SK-N-SH treated with all-trans-retinoic acid at 6 μM for 48 hours (cell line): ENCODE measurements at regions not wholly inside any gene's neighbourhood (a gene's known extent, or its start where the extent isn't known, plus 50 kb on each side); places are given as distances from the start of the nearest gene placed in this dataset.

Experiments
- ATAC-seq: fragments of 200-7000 bp; cut with Tn5 transposase; 3 replicates; pipeline ENCODE4 v1.9.1; 2020; ENCODE audit warnings: mild to moderate bottlenecking, moderate library complexity
- ARNTL ChIP-seq: fragments of 450-650 bp; formaldehyde crosslinking; IDR thresholded peaks from 2 replicates; pipeline ENCODE4 v1.5.0; 2020; ENCODE audit warnings: low read depth, mild to moderate bottlenecking, moderate library complexity, borderline replicate concordance
- BACH2 ChIP-seq: fragments of 250-450 bp; sonication (Bioruptor Pico); IDR thresholded peaks from 2 replicates; pipeline ENCODE4 v1.9.0; 2021; ENCODE audit warnings: mild to moderate bottlenecking, borderline replicate concordance
- CSDC2 ChIP-seq: fragments of 250-450 bp; sonication (Bioruptor Pico); IDR thresholded peaks from 2 replicates; pipeline ENCODE4 v1.5.0; 2020; ENCODE audit warnings: mild to moderate bottlenecking, moderate library complexity
- ESRRG ChIP-seq: fragments of 250-450 bp; sonication (Bioruptor Pico); IDR thresholded peaks from 2 replicates; pipeline ENCODE4 v1.6.1; 2021; ENCODE audit warnings: mild to moderate bottlenecking
- GLIS3 ChIP-seq: fragments of 250-450 bp; sonication (Bioruptor Pico); IDR thresholded peaks from 2 replicates; pipeline ENCODE4 v1.5.0; 2020; ENCODE audit warnings: mild to moderate bottlenecking, moderate library complexity
- ISL1 ChIP-seq: fragments of 250-450 bp; sonication (Bioruptor Pico); IDR thresholded peaks from 2 replicates; pipeline ENCODE4 v2.1.2; 2022; ENCODE audit warnings: mild to moderate bottlenecking, moderate library complexity
- RARB ChIP-seq: fragments of 250-450 bp; sonication (Bioruptor Pico); IDR thresholded peaks from 2 replicates; pipeline ENCODE4 v1.8.0; 2021; ENCODE audit warnings: mild to moderate bottlenecking, moderate library complexity
- SNAI2 ChIP-seq: fragments of 250-450 bp; sonication (Bioruptor Pico); IDR thresholded peaks from 2 replicates; pipeline ENCODE4 v1.5.0; 2020; ENCODE audit warnings: mild to moderate bottlenecking, moderate library complexity
- TOX ChIP-seq: fragments of 250-450 bp; sonication (Bioruptor Pico); IDR thresholded peaks from 2 replicates; pipeline ENCODE4 v1.8.0; 2021; ENCODE audit warnings: mild to moderate bottlenecking, moderate library complexity, borderline replicate concordance
- ZNF565 ChIP-seq: fragments of 450-650 bp; formaldehyde crosslinking; conservative IDR thresholded peaks from 2 replicates; pipeline ENCODE4 v1.5.0; 2020; ENCODE audit warnings: low read depth, mild to moderate bottlenecking, moderate library complexity
- ZNF70 ChIP-seq: fragments of 450-650 bp; formaldehyde crosslinking; IDR thresholded peaks from 2 replicates; pipeline ENCODE4 v1.5.0; 2020; ENCODE audit warnings: mild to moderate bottlenecking, moderate library complexity
- ZNF8 ChIP-seq: fragments of 450-650 bp; formaldehyde crosslinking; IDR thresholded peaks from 2 replicates; pipeline ENCODE4 v1.5.0; 2020; ENCODE audit warnings: mild to moderate bottlenecking, moderate library complexity
- TF ChIP-seq, protein P1 (sequence below): fragments of 250-450 bp; sonication (Bioruptor Pico); IDR thresholded peaks from 2 replicates; pipeline ENCODE4 v1.5.1; 2021; ENCODE audit warnings: mild to moderate bottlenecking, moderate library complexity
- TF ChIP-seq, protein P2 (sequence below): fragments of 250-450 bp; sonication (Bioruptor Pico); IDR thresholded peaks from 2 replicates; pipeline ENCODE4 v1.8.0; 2020; ENCODE audit warnings: mild to moderate bottlenecking, moderate library complexity, borderline replicate concordance
- TF ChIP-seq, protein P3 (sequence below): fragments of 250-450 bp; sonication (Bioruptor Pico); IDR thresholded peaks from 2 replicates; pipeline ENCODE4 v1.5.1; 2020; ENCODE audit warnings: low read depth, mild to moderate bottlenecking, moderate library complexity
- TF ChIP-seq, protein P4 (sequence below): fragments of 250-450 bp; sonication (Bioruptor Pico); IDR thresholded peaks from 2 replicates; pipeline ENCODE4 v1.8.0; 2021; ENCODE audit warnings: low read depth, mild to moderate bottlenecking, moderate library complexity, borderline replicate concordance
- TF ChIP-seq, protein P5 (sequence below): fragments of 250-450 bp; sonication (Bioruptor Pico); IDR thresholded peaks from 2 replicates; pipeline ENCODE4 v1.5.0; 2020; ENCODE audit warnings: mild to moderate bottlenecking, moderate library complexity

DNA sequence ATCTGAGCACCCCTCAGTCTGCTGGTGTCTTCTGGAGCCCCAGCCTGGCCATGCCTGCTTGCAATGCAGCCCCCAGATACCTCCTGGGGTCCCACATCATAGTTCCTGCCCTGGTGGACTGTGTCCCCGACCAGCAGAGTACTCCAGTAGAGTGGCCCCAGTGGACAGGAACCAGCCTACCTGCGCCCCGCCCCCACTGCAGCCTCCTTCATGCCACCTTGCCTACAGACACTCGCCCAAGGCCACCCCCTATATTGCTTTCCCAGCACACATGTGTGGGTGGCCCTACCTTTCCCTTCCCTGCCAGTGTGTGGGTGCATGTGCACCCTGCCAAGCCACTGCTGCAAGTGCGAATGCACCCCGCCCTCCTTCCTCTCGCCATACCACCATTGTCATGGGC lies 204.0 kb downstream of the EDN1 start:
- ATAC-seq, result no peak
- TF ChIP-seq, protein P1, sequence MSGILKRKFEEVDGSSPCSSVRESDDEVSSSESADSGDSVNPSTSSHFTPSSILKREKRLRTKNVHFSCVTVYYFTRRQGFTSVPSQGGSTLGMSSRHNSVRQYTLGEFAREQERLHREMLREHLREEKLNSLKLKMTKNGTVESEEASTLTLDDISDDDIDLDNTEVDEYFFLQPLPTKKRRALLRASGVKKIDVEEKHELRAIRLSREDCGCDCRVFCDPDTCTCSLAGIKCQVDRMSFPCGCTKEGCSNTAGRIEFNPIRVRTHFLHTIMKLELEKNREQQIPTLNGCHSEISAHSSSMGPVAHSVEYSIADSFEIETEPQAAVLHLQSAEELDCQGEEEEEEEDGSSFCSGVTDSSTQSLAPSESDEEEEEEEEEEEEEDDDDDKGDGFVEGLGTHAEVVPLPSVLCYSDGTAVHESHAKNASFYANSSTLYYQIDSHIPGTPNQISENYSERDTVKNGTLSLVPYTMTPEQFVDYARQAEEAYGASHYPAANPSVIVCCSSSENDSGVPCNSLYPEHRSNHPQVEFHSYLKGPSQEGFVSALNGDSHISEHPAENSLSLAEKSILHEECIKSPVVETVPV (CRISPR knock-in tag), result no peak
- TF ChIP-seq ISL1 (no peak), ESRRG (CRISPR knock-in tag) (no peak), ZNF8 (CRISPR knock-in tag) (no peak), RARB (no peak), CSDC2 (CRISPR knock-in tag) (no peak), ZNF70 (no peak), ARNTL (no peak), GLIS3 (CRISPR knock-in tag) (no peak), ZNF565 (CRISPR knock-in tag) (no peak), TOX (CRISPR knock-in tag) (no peak), BACH2 (CRISPR knock-in tag) (no peak)
- TF ChIP-seq, protein P2, sequence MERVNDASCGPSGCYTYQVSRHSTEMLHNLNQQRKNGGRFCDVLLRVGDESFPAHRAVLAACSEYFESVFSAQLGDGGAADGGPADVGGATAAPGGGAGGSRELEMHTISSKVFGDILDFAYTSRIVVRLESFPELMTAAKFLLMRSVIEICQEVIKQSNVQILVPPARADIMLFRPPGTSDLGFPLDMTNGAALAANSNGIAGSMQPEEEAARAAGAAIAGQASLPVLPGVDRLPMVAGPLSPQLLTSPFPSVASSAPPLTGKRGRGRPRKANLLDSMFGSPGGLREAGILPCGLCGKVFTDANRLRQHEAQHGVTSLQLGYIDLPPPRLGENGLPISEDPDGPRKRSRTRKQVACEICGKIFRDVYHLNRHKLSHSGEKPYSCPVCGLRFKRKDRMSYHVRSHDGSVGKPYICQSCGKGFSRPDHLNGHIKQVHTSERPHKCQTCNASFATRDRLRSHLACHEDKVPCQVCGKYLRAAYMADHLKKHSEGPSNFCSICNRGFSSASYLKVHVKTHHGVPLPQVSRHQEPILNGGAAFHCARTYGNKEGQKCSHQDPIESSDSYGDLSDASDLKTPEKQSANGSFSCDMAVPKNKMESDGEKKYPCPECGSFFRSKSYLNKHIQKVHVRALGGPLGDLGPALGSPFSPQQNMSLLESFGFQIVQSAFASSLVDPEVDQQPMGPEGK, result no peak
- TF ChIP-seq, protein P3, sequence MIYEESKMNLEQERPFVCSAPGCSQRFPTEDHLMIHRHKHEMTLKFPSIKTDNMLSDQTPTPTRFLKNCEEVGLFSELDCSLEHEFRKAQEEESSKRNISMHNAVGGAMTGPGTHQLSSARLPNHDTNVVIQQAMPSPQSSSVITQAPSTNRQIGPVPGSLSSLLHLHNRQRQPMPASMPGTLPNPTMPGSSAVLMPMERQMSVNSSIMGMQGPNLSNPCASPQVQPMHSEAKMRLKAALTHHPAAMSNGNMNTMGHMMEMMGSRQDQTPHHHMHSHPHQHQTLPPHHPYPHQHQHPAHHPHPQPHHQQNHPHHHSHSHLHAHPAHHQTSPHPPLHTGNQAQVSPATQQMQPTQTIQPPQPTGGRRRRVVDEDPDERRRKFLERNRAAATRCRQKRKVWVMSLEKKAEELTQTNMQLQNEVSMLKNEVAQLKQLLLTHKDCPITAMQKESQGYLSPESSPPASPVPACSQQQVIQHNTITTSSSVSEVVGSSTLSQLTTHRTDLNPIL (CRISPR knock-in tag), result no peak
- TF ChIP-seq, protein P4, sequence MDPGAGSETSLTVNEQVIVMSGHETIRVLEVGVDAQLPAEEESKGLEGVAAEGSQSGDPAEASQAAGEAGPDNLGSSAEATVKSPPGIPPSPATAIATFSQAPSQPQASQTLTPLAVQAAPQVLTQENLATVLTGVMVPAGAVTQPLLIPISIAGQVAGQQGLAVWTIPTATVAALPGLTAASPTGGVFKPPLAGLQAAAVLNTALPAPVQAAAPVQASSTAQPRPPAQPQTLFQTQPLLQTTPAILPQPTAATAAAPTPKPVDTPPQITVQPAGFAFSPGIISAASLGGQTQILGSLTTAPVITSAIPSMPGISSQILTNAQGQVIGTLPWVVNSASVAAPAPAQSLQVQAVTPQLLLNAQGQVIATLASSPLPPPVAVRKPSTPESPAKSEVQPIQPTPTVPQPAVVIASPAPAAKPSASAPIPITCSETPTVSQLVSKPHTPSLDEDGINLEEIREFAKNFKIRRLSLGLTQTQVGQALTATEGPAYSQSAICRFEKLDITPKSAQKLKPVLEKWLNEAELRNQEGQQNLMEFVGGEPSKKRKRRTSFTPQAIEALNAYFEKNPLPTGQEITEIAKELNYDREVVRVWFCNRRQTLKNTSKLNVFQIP (CRISPR knock-in tag), result no peak

DNA sequence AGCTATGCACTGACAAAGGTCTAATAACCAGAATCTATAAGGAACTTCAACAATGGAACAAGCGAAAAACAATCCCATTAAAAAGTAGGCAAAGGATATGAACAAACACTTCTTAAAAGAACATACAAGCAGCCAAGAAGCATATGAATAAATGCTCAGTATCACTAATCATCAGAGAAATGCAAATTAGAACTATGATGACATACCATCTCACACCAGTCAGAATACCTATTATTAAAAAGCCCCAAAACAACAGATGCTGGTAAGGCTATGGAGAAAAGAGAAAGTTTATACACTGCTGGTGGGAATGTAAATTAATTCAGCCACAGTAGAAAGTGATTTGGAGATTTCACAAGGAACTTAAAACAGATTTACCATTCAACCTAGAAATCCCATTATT lies 211.8 kb downstream of the EDN1 start:
- TF ChIP-seq, protein P4 (CRISPR knock-in tag), result no peak
- no peak for TF ChIP-seq SNAI2 (CRISPR knock-in tag)
- TF ChIP-seq ARNTL, result no peak
- TF ChIP-seq, protein P2, result no peak
- TF ChIP-seq, protein P5, sequence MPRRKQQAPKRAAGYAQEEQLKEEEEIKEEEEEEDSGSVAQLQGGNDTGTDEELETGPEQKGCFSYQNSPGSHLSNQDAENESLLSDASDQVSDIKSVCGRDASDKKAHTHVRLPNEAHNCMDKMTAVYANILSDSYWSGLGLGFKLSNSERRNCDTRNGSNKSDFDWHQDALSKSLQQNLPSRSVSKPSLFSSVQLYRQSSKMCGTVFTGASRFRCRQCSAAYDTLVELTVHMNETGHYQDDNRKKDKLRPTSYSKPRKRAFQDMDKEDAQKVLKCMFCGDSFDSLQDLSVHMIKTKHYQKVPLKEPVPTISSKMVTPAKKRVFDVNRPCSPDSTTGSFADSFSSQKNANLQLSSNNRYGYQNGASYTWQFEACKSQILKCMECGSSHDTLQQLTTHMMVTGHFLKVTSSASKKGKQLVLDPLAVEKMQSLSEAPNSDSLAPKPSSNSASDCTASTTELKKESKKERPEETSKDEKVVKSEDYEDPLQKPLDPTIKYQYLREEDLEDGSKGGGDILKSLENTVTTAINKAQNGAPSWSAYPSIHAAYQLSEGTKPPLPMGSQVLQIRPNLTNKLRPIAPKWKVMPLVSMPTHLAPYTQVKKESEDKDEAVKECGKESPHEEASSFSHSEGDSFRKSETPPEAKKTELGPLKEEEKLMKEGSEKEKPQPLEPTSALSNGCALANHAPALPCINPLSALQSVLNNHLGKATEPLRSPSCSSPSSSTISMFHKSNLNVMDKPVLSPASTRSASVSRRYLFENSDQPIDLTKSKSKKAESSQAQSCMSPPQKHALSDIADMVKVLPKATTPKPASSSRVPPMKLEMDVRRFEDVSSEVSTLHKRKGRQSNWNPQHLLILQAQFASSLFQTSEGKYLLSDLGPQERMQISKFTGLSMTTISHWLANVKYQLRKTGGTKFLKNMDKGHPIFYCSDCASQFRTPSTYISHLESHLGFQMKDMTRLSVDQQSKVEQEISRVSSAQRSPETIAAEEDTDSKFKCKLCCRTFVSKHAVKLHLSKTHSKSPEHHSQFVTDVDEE (CRISPR knock-in tag), result no peak
- no peak for ATAC-seq
